ENCODE measurements at regions not wholly inside any gene's neighbourhood (a gene's known extent, or its start where the extent isn't known, plus 50 kb on each side); places are given as distances from the start of the nearest gene placed in this dataset.

GRCh38 chr7:131212114-131212513 is 115.6 kb upstream of the MKLN1 start:
- no peak for DNase-seq
- Histone ChIP-seq H3K4me2 (replicated peaks; ENCODE audit: low read depth, low read length, poor library complexity, severe bottlenecking) (no peak overlapping the region), H3K79me2 (ENCODE audit: control insufficient read depth, insufficient read depth, low read length) (no peaks in the 10 kb centered on the region), H3K27me3 (replicated peaks in 1 of 4; ENCODE audit: control extremely low read depth in 1 of 4, control insufficient read depth in 3 of 4, insufficient read depth in 4 of 4, low read length in 3 of 4) (no peaks in the 10 kb centered on the region), H4K20me1 (ENCODE audit: control insufficient read depth, insufficient read depth, low read length, poor library complexity, severe bottlenecking) (no peaks in the 10 kb centered on the region), H3K4me1 (ENCODE audit: control insufficient read depth in 2 of 2, insufficient read depth in 2 of 2, low read length in 2 of 2) (no peaks in the 10 kb centered on the region), H3K9me3 (ENCODE audit: control extremely low read depth in 1 of 3, control insufficient read depth in 2 of 3, insufficient read depth in 1 of 3, low read length in 2 of 3) (no peaks in the 10 kb centered on the region), H3K36me3 (replicated peaks in 1 of 2; ENCODE audit: control extremely low read depth in 1 of 2, control insufficient read depth in 1 of 2, extremely low read depth in 1 of 2, insufficient read depth in 2 of 2, low read length in 1 of 2) (no peaks in the 10 kb centered on the region), H3K27ac (ENCODE audit: low read length in 2 of 2) (no peak overlapping the region), H3K4me3 (ENCODE audit: control extremely low read depth in 1 of 5, extremely low read depth in 1 of 5, insufficient read depth in 1 of 5, low read depth in 2 of 5, low read length in 4 of 5) (no peak overlapping the region), H2AFZ (ENCODE audit: insufficient read depth, low read depth, low read length, poor library complexity, severe bottlenecking) (no peak overlapping the region), H3K9ac (ENCODE audit: low read length) (no peak overlapping the region)
- Mint-ChIP-seq H3K27me3 (no peaks in the 10 kb centered on the region), H3K27ac (no peak overlapping the region), H3K9me3 (ENCODE audit: insufficient read depth) (no peaks in the 10 kb centered on the region), H3K4me1 (no peaks in the 10 kb centered on the region), H3K4me3 (no peak overlapping the region)
- TF ChIP-seq CTCF (IDR thresholded peaks at IDR 0.05), result no peak
- TF ChIP-seq EZH2 (IDR thresholded peaks at IDR 0.05; ENCODE audit: borderline replicate concordance, insufficient read depth, low read depth, low read length, poor library complexity, severe bottlenecking), result no peak
- CTCF ChIA-PET, result no interaction called here
- POLR2A ChIA-PET, result no interaction called here
- intact Hi-C loops (cut with micrococcal nuclease), result no loop called here
- ATAC-seq (ENCODE audit: low read depth), result no peak

GRCh38 chr7:131218727-131219128 is 108.9 kb upstream of the MKLN1 start:
- H2AFZ ChIP-seq (ENCODE audit: insufficient read depth, low read depth, low read length, poor library complexity, severe bottlenecking), result no peak overlapping the region
- no peak overlapping the region for H3K9ac ChIP-seq (ENCODE audit: low read length)
- no peak for TF ChIP-seq CTCF (IDR thresholded peaks at IDR 0.05)
- TF ChIP-seq EZH2 (IDR thresholded peaks at IDR 0.05; ENCODE audit: borderline replicate concordance, insufficient read depth, low read depth, low read length, poor library complexity, severe bottlenecking), result no peak
- Mint-ChIP-seq H3K27ac (peak overlapping the region; percentile 17), H3K9me3 (ENCODE audit: insufficient read depth) (no peaks in the 10 kb centered on the region), H3K4me3 (peak overlapping the region; percentile 48), H3K27me3 (no peaks in the 10 kb centered on the region), H3K4me1 (peaks cover 32% of the 10 kb centered on the region)
- DNase-seq, result no peak
- ChIA-PET POLR2A (interaction anchor here (0.6 kb wide), 1 partner anchor 10 kb away, joined by 3 read pairs; no protein-coding TSS in a partner anchor), CTCF (interaction anchor here (0.9 kb wide), 1 partner anchor 237 kb away, joined by 3 read pairs; no protein-coding TSS in a partner anchor)
- no peaks in the 10 kb centered on the region for H3K79me2 ChIP-seq (ENCODE audit: control insufficient read depth, insufficient read depth, low read length)
- H3K27me3 ChIP-seq (replicated peaks in 1 of 4; ENCODE audit: control extremely low read depth in 1 of 4, control insufficient read depth in 3 of 4, insufficient read depth in 4 of 4, low read length in 3 of 4), result no peaks in the 10 kb centered on the region
- H3K36me3 ChIP-seq (replicated peaks in 1 of 2; ENCODE audit: control extremely low read depth in 1 of 2, control insufficient read depth in 1 of 2, extremely low read depth in 1 of 2, insufficient read depth in 2 of 2, low read length in 1 of 2), result no peaks in the 10 kb centered on the region
- H3K4me3 ChIP-seq (ENCODE audit: control extremely low read depth in 1 of 5, extremely low read depth in 1 of 5, insufficient read depth in 1 of 5, low read depth in 2 of 5, low read length in 4 of 5), result no peak overlapping the region
- peak overlapping the region; percentile 26 for H3K4me2 ChIP-seq (replicated peaks; ENCODE audit: low read depth, low read length, poor library complexity, severe bottlenecking)
- WGBS (ENCODE audit: insufficient coverage), result 73% methylated on average over 2 of the region's 3 CpGs
- intact Hi-C loops (cut with micrococcal nuclease), result loop anchor here (1.0 kb wide), 1 partner anchor 13 kb away; no protein-coding TSS in a partner anchor
- peak overlapping the region; percentile 24 to 26 for H3K27ac ChIP-seq (ENCODE audit: low read length in 2 of 2)
- peaks cover 0 to 3% (median 0%) of the 10 kb centered on the region in 3 donors for H3K9me3 ChIP-seq (ENCODE audit: control extremely low read depth in 1 of 3, control insufficient read depth in 2 of 3, insufficient read depth in 1 of 3, low read length in 2 of 3)
- peaks cover 23 to 25% of the 10 kb centered on the region in 2 donors for H3K4me1 ChIP-seq (ENCODE audit: control insufficient read depth in 2 of 2, insufficient read depth in 2 of 2, low read length in 2 of 2)
- no peaks in the 10 kb centered on the region for H4K20me1 ChIP-seq (ENCODE audit: control insufficient read depth, insufficient read depth, low read length, poor library complexity, severe bottlenecking)
- no peak for ATAC-seq (ENCODE audit: low read depth)

Data from B cell (primary cell).